ENCODE measurements at regions not wholly inside any gene's neighbourhood (a gene's known extent, or its start where the extent isn't known, plus 50 kb on each side); places are given as distances from the start of the nearest gene placed in this dataset.

DNA sequence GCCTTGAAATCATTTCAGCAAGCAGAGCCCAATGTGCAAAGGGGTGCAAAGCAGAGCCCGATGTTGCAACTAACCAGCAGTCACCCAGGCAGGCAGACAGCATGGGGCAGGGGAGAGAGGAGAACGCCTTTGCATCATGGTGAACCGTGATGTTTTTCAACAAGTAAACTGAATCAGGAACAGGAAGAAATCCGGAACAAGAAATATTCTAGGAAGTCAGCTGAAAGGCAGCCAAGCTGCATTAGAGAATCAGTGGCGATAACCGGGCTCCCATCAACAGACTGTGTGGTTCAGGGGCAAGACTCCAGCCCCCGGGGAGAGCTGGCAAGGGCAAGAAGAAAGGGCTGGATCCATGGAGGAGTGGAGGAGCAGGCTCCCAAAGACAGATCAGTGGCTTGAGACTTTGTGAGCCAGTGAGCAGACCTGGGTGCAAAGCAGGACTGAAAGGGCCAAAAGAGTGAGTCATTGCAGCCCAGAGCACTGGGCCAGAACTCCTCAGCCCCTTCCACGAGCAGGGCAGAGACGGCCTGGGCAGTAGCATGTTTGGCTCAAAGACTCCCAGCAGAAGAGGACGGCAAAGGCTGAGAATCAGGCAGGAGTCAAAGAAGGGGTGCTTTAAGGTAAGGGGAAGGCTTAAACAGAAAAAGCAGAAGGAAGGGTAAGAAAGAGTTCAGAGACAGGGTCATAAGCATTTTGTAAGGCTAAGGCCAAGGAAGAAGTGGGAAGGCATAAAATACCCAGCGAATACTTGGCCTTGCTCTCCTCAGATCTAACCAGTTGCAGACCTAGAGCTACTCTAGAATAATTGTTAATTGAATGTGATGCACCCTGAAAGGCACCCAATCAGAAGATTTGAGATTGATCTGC lies 155.0 kb downstream of the SETD4 start:
- Histone ChIP-seq H3K4me2 (ENCODE audit: low read depth, low read length) (no peak overlapping the region), H3K36me3 (replicated peaks in 1 of 2; ENCODE audit: control insufficient read depth in 1 of 2, insufficient read depth in 2 of 2, low read length in 2 of 2) (no peaks in the 10 kb centered on the region), H3K4me3 (replicated peaks in 1 of 3; ENCODE audit: insufficient read depth in 1 of 3, low read depth in 2 of 3, low read length in 3 of 3) (no peak overlapping the region), H3K4me1 (ENCODE audit: insufficient read depth, low read length) (no peaks in the 10 kb centered on the region), H3K27me3 (ENCODE audit: control insufficient read depth in 1 of 2, insufficient read depth in 2 of 2, low read length in 2 of 2) (no peaks in the 10 kb centered on the region; a peak in 1 of 5 replicates), H3K9me3 (ENCODE audit: low read length) (no peaks in the 10 kb centered on the region), H4K20me1 (ENCODE audit: insufficient read depth, low read length) (no peaks in the 10 kb centered on the region), H2AFZ (ENCODE audit: low read length) (no peak overlapping the region), H3K79me2 (ENCODE audit: insufficient read depth, low read length) (no peaks in the 10 kb centered on the region), H3K27ac (ENCODE audit: extremely low read length, insufficient read depth, low read length) (no peak overlapping the region), H3K9ac (ENCODE audit: insufficient read depth, low read depth, low read length) (no peak overlapping the region)
- 74% methylated on average over 11 of the region's 11 CpGs for WGBS (ENCODE audit: low lambda C conversion rate)
- CTCF ChIA-PET (ENCODE audit: low intra/inter-chr PET ratio, low total read pairs) = no interaction called here
- BruUV-seq (replicated peaks) = no TSS peak
- no peak for DNase-seq (ENCODE audit: low spot score)
- no peak for TF ChIP-seq ZNF235 (CRISPR knock-in tag; IDR thresholded peaks at IDR 0.05; ENCODE audit: borderline replicate concordance)
- TF ChIP-seq, protein P1, sequence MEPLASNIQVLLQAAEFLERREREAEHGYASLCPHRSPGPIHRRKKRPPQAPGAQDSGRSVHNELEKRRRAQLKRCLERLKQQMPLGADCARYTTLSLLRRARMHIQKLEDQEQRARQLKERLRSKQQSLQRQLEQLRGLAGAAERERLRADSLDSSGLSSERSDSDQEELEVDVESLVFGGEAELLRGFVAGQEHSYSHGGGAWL (CRISPR knock-in tag; IDR thresholded peaks at IDR 0.05) = no peak
- TF ChIP-seq SMYD3 (CRISPR knock-in tag; IDR thresholded peaks at IDR 0.05) = no peak
- TF ChIP-seq, protein P2, sequence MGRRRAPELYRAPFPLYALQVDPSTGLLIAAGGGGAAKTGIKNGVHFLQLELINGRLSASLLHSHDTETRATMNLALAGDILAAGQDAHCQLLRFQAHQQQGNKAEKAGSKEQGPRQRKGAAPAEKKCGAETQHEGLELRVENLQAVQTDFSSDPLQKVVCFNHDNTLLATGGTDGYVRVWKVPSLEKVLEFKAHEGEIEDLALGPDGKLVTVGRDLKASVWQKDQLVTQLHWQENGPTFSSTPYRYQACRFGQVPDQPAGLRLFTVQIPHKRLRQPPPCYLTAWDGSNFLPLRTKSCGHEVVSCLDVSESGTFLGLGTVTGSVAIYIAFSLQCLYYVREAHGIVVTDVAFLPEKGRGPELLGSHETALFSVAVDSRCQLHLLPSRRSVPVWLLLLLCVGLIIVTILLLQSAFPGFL (CRISPR knock-in tag; IDR thresholded peaks at IDR 0.05) = no peak
- TF ChIP-seq NR1H2 (CRISPR knock-in tag; IDR thresholded peaks at IDR 0.05; ENCODE audit: borderline replicate concordance, low read depth) = no peak
- intact Hi-C loops (cut with micrococcal nuclease; ENCODE audit: unreplicated experiment) (no loop called here), in situ Hi-C loops (cut with HindIII; ENCODE audit: extremely low pct_ligation_motif_present, low pct_unique_long_range_greater_than_20kb) (no loop called here)
- FAIRE-seq = no peak
- POLR2A ChIA-PET = no interaction called here
- ATAC-seq = no peak

DNA sequence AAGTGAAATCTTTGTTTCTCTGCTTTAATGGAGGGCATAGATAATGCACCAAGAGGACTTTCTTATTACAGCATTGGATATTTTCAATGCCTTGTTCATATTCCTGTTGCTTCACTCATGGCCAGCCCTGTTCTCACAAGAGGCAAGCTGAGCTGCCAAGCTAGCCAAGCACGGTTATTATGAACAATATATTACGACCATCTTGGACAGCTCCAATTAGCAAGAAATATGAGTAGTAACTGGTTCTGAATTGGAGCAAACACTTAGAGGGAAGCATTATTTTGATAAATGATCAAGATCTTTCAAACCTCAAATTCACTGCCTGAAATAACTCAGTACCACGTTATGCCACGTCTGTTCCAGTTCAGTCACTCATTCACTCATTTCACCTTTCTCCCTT lies 159.8 kb downstream of the SETD4 start:
- Histone ChIP-seq H3K9ac (ENCODE audit: insufficient read depth, low read depth, low read length) (no peak overlapping the region), H3K9me3 (ENCODE audit: low read length) (no peaks in the 10 kb centered on the region), H4K20me1 (ENCODE audit: insufficient read depth, low read length) (no peaks in the 10 kb centered on the region), H3K4me1 (ENCODE audit: insufficient read depth, low read length) (no peaks in the 10 kb centered on the region), H3K27ac (ENCODE audit: extremely low read length, insufficient read depth, low read length) (no peak overlapping the region), H3K79me2 (ENCODE audit: insufficient read depth, low read length) (no peaks in the 10 kb centered on the region), H3K4me3 (replicated peaks in 1 of 3; ENCODE audit: insufficient read depth in 1 of 3, low read depth in 2 of 3, low read length in 3 of 3) (no peak overlapping the region), H3K27me3 (ENCODE audit: control insufficient read depth in 1 of 2, insufficient read depth in 2 of 2, low read length in 2 of 2) (no peaks in the 10 kb centered on the region; a peak in 1 of 5 replicates), H3K4me2 (ENCODE audit: low read depth, low read length) (no peak overlapping the region), H3K36me3 (replicated peaks in 1 of 2; ENCODE audit: control insufficient read depth in 1 of 2, insufficient read depth in 2 of 2, low read length in 2 of 2) (no peaks in the 10 kb centered on the region), H2AFZ (ENCODE audit: low read length) (no peak overlapping the region)
- ATAC-seq = no peak
- no peak for DNase-seq (ENCODE audit: low spot score)
- ChIA-PET CTCF (ENCODE audit: low intra/inter-chr PET ratio, low total read pairs) (no interaction called here), POLR2A (no interaction called here)
- in situ Hi-C loops (cut with HindIII; ENCODE audit: extremely low pct_ligation_motif_present, low pct_unique_long_range_greater_than_20kb) = no loop called here
- BruUV-seq (replicated peaks) = no TSS peak
- 83% methylated on average over 4 of the region's 4 CpGs for WGBS (ENCODE audit: low lambda C conversion rate)
- intact Hi-C loops (cut with micrococcal nuclease; ENCODE audit: unreplicated experiment) = no loop called here
- FAIRE-seq = no peak
- no peak for TF ChIP-seq TCF12 (IDR thresholded peaks at IDR 0.05)
- no peak for TF ChIP-seq TCF12 (CRISPR knock-in tag; IDR thresholded peaks at IDR 0.05)
- TF ChIP-seq SPEN (CRISPR knock-in tag; IDR thresholded peaks at IDR 0.05; ENCODE audit: low read depth) = no peak
- no peak for TF ChIP-seq ZNF292 (CRISPR knock-in tag; IDR thresholded peaks at IDR 0.05; ENCODE audit: borderline replicate concordance, low read depth)
- no peak for TF ChIP-seq MBD4 (IDR thresholded peaks at IDR 0.05; ENCODE audit: borderline replicate concordance, low read length)
- TF ChIP-seq FOXO1 (CRISPR knock-in tag; IDR thresholded peaks at IDR 0.05) = no peak
- TF ChIP-seq TBX2 (CRISPR knock-in tag; IDR thresholded peaks at IDR 0.05; ENCODE audit: borderline replicate concordance) = no peak

Measured in HepG2 (cell line).